ENCODE measurements at regions not wholly inside any gene's neighbourhood (a gene's known extent, or its start where the extent isn't known, plus 50 kb on each side); places are given as distances from the start of the nearest gene placed in this dataset.
"Not testable (repeated sequence)": the region's sequence is repeated elsewhere in the genome, so short reads cannot be mapped to it uniquely, and the experiment has no call there.

DNA sequence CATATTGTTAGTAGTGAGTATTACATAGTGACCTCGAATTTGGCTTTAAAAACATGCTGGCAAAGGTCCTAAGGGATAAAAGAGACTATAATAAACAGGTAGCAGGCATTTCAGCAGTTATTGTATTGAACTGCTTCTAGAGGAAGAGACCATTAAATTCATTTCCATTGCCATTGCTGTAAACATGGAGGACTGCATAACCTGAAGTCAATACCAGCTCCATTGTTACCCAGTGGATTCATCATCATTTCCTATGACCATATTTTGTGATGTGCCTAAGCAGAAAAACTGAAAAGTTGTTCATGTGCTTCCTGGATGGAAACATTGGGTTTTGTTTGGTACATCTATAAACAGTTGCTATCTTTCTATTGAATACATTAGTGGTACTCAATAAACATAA is 482.5 kb upstream of the UBE2E2 start:
- DNase-seq, result no peak

- no peak for DNase-seq
Observed at GRCh38 chr3:22724420-22724819, 478.7 kb upstream of the UBE2E2 start.

DNA sequence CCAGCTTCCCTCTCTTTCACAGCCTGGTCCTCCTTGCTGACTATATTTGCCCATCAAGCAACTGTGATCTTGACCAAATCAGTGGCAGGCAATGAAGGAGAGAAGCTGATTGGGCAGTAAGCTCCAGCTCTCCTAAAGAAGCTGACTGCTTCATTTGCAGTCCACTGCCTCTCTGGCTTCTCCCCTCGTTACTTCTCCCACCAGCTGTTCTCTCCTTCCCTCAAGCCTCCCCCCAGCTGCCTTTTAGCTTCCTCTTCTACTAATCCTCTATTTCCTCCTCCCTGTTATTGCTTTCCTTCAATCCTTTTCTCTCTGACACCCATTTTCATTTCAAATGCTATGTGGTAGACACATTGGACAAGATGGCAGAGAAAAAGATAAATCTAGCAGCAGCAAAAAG is 474.7 kb upstream of the UBE2E2 start:
- DNase-seq, result no peak

DNA sequence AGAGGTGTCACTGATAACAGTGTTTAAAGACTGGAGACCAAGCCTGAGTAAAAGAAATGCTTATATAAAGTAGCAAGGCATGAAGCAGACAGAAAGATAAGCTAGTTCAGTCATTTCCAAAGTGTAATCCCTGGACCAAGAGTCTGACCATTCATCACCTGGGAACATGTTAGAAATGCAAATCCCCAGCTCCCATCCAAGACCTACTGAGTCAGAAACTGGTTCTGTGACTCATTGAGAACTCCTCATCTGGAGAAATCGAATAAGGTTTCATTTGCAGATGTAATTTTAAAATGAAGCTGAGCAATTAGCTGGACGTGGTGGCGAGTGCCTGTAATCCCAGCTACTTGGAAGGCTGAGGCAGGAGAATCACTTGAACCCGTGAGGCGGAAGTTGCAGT is 473.9 kb upstream of the UBE2E2 start:
- DNase-seq, result no peak

DNA sequence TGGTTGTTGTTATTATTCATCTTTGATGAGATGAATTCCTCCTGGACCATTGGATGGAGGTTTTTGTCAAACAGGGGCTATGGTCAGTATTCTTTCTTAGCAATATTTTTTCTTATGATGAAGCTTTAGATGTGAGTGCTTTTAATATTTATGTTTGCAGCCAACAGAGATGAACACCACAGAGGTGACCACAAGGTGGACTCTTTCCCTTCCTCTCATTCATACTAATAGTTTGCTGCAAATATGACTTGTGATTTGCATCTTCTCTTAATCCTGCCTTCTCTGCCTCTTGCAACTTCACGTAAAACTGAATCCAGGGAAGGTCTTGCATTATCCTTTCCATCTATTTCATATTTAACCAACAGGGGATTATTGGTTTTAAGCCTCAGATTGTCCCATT is 473.1 kb upstream of the UBE2E2 start:
- DNase-seq, result no peak

- no peak for DNase-seq
Observed at GRCh38 chr3:22730701-22731100, 472.4 kb upstream of the UBE2E2 start.

DNA sequence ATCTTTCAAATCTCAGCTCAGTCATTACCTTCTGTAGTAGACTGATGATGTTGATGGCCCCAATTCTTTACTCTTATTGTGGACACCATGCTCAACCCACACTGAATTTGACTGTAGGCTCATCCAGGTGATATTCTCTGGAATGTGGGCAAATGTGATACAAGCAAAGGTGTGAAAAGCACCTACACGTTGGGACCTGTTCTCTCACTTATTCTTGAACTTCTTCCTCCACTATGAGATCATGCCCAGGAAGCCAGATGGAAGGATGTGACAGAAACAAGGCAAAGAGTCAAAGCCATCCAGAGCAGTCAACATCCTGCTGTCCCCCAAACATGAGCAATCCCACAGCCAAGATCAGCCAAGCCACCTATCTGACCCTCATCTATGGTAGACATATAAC is 471.2 kb upstream of the UBE2E2 start:
- no peak for DNase-seq

- DNase-seq, result no peak
Observed at GRCh38 chr3:22732641-22733040, 470.5 kb upstream of the UBE2E2 start.

- DNase-seq, result no peak
Observed at GRCh38 chr3:22734207-22734606, 468.9 kb upstream of the UBE2E2 start.

- DNase-seq, result no peak
Observed at GRCh38 chr3:22734756-22735155, 468.4 kb upstream of the UBE2E2 start.

DNA sequence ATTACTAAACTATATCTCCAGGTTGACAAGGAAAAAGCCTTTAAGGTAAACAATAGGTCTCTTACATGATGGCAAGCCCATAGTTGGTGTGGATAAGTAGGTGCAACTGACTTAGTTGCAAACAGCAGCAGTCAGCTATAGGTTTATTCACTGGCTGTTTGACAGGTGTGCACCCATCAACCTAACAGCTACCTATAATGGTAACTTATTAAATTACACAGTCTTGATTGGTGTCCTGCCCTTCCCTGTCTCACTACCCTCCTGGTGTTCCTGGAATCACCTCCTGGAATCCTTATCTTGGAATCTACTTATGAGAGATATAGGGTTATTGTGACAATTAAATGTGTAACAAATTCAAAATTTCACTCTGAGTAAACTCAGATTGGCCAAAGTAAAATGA is 467.8 kb upstream of the UBE2E2 start:
- DNase-seq, result no peak

DNA sequence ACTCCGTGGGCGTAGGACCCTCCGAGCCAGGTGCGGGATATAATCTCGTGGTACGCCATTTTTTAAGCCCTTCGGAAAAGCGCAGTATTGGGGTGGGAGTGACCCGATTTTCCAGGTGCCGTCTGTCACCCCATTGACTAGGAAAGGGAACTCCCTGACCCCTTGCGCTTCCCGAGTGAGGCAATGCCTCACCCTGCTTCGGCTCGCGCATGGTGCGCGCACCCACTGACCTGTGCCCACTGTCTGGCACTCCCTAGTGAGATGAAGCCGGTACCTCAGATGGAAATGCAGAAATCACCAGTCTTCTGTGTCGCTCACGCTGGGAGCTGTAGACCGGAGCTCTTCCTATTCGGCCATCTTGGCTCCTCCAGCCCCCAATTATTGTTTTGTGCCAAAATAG is 459.7 kb upstream of the UBE2E2 start:
- not testable (repeated sequence) for DNase-seq

DNA sequence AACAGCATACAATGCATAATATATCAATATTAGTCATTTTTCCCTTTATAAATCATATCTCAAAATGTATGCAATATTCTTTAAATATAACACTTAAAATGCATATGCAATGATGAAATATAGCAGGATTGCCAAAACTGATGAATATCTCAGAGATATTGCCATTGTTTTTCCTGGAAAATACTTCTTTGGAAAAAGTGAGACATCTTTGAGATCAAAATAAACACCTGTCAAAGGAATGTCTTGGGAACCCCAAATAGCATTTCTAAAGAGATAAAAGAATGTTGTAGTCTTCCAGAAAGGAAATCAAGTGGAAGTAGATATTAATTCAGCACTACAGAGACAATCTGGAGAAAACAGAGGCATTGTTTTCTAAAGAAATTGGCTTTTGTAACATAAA is 457.8 kb upstream of the UBE2E2 start:
- no peak for DNase-seq

DNA sequence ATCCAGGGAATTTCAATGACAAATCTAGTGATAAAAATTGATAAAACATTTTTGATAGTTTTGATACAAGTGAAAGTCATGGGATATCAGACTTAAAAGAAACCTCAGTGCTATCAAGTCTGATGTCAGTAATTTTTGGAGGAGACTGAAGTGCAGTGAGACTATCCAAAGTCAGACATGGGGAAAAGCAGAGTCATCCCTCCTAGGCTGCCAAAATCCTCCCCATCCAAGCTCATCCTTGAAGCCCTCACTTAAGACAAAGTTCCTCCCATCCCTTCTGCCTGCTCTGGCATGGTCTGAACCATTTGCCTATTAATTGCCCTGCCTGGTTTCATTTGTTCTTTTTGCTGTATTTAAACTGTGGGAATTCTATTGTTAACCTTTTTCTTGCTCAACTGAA is 456.9 kb upstream of the UBE2E2 start:
- DNase-seq, result no peak

GRCh38 chr3:22748453-22749045 is 454.6 kb upstream of the UBE2E2 start:
- DNase-seq, result no peak

GRCh38 chr3:22759636-22760310 is 443.4 kb upstream of the UBE2E2 start:
- no peak for DNase-seq

GRCh38 chr3:22765679-22766078 is 437.4 kb upstream of the UBE2E2 start:
- no peak for DNase-seq

DNA sequence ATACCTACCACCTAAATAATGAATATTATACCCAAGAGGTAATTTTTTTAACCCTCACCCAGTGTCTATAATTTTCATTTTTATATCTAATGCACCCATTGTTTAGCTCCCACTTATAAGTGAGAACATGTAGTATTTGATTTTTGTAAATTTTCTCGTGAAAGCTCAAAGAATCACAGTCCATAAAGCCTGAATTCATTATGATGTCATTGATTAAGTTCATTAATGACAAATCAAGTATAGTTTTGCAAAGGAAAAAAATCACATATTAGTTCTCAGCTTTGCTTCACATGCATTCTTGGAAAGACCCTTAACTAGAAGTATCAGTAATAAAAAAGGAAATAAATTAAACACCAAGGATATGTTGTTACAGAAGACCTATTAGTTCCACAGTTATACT is 425.3 kb upstream of the UBE2E2 start:
- no peak for DNase-seq

DNA sequence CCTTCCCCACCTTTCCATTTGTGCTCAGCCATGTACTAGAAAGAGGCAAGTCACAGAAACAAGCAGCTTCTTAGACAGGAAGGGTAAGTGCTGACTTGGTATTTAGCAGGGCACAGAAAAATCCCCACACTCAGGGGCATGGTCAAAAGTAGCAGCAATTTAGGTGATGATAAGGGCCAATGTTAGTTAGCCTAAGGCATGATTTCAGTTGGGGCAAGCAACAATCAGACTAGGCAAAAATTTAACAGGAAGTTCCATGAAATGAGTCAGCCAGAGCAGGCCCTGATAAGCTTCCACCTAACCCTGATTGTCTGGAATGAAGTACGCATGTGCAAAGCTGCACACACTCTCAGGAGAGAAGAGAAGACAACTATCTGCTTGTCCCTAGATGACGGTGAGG is 423.4 kb upstream of the UBE2E2 start:
- DNase-seq, result no peak

GRCh38 chr3:22792533-22792932 is 410.6 kb upstream of the UBE2E2 start:
- DNase-seq, result no peak

GRCh38 chr3:22795917-22796316 is 407.2 kb upstream of the UBE2E2 start:
- DNase-seq, result no peak

- no peak for DNase-seq
Observed at GRCh38 chr3:22798461-22798860, 404.7 kb upstream of the UBE2E2 start.

DNA sequence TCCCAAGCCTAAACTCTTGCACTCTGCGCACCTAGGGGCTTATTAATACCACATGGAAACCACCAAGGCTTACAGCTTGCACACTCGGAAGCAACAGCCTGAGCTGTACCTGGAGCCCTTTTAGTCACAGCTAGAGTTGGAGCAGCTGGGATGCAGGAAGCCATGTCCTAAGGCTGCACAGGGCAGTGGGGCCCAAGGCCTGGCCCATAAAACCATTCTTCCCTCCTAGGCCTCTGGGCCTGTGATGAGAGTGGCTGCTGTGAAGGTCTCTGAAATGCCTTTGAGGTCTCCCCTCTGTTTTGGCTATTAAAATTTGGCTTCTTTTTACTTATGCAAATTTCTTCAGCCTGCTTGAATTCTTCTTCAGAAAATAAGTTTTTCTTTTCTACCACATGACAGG is 383.9 kb upstream of the UBE2E2 start:
- DNase-seq, result no peak

DNA sequence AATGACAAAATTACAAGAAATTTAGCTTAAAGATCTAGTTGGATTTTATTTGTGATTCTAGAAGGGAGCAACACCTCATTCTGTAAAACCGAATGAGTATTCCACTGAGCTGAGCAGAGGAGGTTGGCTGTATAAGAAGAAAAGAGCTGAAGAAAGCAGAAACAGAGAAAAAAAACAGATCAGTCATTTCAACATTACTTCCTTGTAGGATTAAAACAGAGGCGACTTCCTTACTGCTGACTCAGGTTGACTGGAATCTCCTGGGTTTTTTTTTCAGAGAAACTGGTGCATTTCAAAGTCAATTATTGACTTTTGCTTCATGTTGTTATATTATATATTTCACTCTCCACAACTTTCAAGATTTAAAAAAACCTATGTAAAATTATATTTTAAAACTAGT is 368.1 kb upstream of the UBE2E2 start:
- no peak for DNase-seq

- DNase-seq, result no peak
Observed at GRCh38 chr3:22836131-22836530, 367.0 kb upstream of the UBE2E2 start.
